A673 (cell line): ENCODE measurements at regions not wholly inside any gene's neighbourhood (a gene's known extent, or its start where the extent isn't known, plus 50 kb on each side); places are given as distances from the start of the nearest gene placed in this dataset.

Experiments used
- EZH2 ChIP-seq: fragments of 200-600 bp; sonication (generic); IDR thresholded peaks from 2 replicates; pipeline ENCODE4 v1.6.1; 2017; ENCODE audit warnings: borderline replicate concordance, low read depth, mild to moderate bottlenecking, mixed read lengths, antibody characterized with exemption, low read length; ENCODE audit not compliant: poor library complexity, severe bottlenecking
- TF ChIP-seq, protein P1 (sequence below): fragments of 300-800, 200-600 bp; sonication (generic); conservative IDR thresholded peaks from 2 replicates; pipeline ENCODE4 v1.5.1; 2017; ENCODE audit warnings: low read depth, mild to moderate bottlenecking, antibody characterized with exemption, low read length, moderate library complexity, mixed read lengths

DNA sequence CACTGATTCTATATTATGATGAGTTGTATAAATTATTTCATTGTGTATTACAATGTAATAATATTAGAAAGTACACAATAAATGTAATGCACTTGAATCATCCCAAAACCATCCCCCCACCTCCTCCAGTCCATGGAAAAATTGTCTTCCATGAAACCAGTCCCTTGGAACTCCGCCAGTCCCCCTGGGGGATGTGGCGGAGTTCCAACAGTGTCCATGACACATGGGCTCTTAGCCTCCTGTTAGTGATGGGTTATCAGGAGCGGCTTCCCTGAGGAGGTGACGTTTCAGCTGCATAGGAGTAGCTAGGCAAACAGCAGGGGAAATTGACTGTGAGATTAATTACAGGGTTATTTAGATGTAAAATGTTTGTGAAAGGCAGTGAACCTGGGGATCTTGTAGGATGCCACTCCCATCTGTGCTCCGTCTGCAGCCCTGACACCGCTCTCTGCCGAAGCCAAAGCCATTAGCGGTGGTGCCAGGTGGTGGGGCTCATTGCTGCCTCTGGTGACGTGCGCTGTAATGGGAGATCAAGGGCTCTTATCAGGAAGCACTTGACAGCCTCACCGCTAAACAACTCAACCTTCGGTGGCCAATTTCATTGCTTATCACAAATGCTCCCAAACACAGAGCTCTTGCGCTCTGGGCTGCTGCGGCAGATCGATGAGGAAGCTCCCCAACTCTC lies 81.6 kb upstream of the MC3R start:
- TF ChIP-seq, protein P1, sequence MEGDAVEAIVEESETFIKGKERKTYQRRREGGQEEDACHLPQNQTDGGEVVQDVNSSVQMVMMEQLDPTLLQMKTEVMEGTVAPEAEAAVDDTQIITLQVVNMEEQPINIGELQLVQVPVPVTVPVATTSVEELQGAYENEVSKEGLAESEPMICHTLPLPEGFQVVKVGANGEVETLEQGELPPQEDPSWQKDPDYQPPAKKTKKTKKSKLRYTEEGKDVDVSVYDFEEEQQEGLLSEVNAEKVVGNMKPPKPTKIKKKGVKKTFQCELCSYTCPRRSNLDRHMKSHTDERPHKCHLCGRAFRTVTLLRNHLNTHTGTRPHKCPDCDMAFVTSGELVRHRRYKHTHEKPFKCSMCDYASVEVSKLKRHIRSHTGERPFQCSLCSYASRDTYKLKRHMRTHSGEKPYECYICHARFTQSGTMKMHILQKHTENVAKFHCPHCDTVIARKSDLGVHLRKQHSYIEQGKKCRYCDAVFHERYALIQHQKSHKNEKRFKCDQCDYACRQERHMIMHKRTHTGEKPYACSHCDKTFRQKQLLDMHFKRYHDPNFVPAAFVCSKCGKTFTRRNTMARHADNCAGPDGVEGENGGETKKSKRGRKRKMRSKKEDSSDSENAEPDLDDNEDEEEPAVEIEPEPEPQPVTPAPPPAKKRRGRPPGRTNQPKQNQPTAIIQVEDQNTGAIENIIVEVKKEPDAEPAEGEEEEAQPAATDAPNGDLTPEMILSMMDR = no peak
- no peak for TF ChIP-seq EZH2
